Fibroblast of skin of right biceps (primary cell): ENCODE measurements at regions not wholly inside any gene's neighbourhood (a gene's known extent, or its start where the extent isn't known, plus 50 kb on each side); places are given as distances from the start of the nearest gene placed in this dataset.

ENCODE experiments used
- DNase-seq: peaks from one replicate; pipeline ENCODE4 v3.0.0-alpha.2; 2013

GRCh38 chr14:101498526-101498860 is 62.8 kb upstream of the DIO3 start:
- DNase-seq = no peak

DNA sequence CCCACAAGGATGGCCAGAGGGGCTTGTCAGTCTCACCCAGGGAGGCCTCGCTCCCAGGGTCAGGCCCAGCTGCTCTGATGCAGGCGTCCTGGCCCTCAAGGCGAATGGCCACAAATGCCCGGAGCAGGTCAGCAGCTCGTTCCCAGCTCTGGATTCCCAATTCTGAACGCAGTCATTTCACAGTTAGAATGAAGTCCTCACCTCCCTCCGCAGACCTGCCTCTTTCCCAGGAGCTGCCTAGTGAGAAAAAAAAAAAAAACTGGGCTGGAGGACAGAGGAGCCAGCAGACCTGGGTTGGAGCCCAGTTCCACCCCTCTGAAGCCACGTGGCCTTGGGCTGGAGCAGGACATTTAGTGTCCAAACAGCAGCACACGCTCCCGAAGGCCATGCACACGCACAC is 62.2 kb upstream of the DIO3 start:
- DNase-seq = no peak

DNA sequence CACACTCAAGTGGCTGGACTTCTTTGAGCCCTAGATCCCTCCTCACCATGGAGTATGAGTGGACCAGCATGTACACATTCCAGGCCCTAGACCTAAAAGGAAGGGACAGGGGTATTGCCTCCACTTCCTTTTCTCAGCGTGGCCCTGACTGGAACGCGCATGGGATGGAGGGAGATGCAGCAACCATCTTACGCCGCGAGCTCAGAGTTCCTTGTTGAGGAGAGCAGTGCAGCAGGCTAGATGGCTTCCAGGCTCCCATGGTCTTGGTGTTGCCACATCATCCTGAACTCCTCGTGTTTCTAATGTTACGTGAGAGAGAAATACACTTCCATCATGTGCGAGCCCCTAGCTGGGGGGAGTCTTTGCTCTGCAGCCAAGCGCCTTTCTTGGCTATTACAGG is 61.8 kb upstream of the DIO3 start:
- DNase-seq = no peak

DNA sequence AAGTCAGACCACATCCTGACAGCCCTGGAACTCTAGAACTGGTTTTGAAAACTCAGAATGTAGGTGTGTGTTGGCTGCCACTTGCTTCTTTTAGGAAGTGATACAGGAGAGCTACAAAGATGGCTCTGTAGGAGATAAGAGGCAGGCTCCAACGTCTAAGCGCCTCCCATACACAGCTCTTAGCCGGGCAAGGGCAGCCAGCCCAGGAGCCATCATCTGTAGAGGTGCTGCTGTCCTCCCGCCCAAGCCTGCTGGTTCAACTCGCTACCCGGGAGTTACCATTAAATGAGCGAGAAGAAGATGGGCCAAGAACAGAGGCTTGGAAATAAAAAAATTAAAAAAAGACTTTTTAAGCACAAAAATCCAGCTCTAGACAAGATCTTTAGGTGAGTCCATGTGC is 61.2 kb upstream of the DIO3 start:
- DNase-seq = no peak

- no peak for DNase-seq
Observed at GRCh38 chr14:101500681-101501080, 60.6 kb upstream of the DIO3 start.

DNA sequence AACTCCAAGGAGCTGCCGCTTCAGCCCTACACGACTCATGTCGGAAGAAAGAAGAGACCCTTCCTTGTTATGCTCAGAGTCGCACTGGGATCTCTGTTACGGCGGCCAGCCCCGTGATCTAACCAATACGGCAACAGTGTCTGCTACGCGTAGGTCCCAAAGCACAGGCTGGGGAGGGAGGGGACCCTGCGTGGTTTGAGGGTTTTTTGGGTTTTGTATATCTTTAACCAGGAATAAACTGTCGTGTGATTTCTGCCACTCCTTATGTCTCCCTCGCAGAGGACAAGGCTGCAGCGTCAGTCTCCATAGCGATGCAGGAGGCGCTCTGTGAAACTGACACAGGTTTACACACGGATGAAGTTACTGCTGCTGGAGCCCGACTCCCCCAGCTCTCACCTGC is 60.0 kb upstream of the DIO3 start:
- no peak for DNase-seq

- DNase-seq = no peak
Observed at GRCh38 chr14:101501858-101502615, 59.3 kb upstream of the DIO3 start.

DNA sequence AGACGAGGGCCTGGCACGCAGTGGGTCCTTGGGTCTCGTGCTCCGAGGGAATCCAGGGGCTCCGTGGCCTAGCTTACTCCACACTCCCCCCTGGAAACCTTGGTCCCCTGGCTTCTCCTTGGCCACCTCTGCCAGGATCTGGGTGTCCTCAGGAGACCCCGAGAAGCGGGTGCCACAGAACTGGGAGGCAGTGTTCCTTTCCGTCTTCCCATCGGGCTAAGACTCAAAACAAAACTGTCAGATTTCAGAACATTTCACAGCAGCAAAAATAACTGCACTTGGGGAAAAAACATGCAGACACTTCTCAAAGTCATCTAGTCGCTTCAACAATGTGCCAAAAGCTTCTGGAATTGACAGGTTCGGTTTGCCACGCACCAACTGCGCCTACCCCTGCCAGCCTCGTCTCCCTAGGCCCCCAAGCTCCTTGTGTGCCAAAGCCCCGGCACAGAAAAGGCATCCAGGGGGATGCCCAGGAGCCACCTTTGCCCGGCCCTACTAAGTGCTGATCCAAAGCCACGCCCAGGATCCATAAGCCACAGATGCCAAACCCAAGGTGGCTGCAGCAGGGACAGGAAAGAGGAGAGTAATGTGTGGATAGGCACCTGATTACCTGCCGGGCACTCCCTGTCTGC is 58.4 kb upstream of the DIO3 start:
- DNase-seq = no peak

DNA sequence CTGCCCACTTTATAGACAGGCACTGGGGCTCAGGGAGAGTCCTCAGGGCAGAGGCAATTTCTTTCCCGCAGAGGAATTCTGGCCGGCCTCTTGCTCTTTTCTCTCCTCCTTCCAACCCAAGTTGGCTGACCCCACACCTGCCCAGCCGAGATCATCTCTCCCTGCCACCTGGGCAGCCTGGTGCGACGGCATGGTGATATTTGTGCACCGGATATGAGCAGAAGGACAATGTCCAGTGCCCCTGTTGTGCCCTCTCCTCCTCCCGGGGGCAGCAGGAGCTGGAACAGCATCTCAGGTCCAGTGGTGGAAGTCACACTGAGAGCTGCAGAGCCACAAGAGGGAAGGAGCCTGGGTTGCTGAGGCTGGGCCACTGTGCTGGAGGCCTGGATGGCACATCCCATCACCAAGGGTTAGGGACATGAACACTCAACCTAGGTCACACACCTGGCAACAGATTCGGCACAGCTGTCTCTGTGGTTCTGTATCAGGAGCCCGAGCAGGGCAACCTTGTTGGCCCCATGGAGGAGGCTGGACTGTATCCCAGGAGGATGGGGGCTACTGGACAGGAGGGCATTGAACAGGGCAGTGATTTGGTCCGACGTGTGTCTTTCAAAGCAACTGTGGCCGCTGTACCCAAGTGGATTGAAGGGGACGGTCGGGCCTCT is 57.7 kb upstream of the DIO3 start:
- DNase-seq = no peak

- DNase-seq = no peak
Observed at GRCh38 chr14:101504096-101504948, 57.0 kb upstream of the DIO3 start.

- DNase-seq = no peak
Observed at GRCh38 chr14:101505236-101505970, 55.9 kb upstream of the DIO3 start.

DNA sequence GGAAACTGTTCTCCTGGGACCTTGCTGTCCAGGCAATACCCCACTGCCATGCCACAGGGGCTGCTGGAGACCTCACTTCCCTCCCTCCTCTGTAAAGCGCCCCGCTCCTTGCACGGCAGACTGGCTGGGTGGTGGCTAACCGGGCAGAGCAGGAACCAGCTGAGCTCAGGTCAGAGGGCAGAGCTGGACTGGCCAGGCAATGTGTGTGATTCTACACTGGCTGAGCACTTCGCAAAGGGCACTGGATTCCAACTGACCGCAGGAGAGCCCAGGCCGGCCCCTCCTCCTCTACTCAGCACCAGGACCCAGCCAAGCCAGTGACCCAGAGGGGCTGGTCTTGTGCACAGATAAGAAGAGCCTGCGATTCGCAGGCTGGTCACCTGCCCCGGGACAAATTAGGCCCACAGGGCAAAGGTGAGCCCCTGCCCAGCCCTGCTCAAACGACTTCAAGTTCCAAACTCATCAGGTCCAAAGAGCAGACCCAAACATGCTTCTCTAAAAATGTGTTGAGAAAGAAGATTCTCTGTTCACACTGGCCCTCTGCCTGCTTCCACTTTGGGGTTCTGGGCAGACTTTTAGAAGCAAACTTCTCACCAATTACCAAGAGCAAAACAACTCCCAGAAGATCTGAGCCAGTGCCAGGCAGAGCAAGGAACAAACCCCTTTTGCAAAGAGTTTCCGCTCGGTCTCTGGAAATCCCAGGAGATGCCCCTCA is 54.9 kb upstream of the DIO3 start:
- DNase-seq = no peak

GRCh38 chr14:101506926-101507835 is 54.1 kb upstream of the DIO3 start:
- no peak for DNase-seq

DNA sequence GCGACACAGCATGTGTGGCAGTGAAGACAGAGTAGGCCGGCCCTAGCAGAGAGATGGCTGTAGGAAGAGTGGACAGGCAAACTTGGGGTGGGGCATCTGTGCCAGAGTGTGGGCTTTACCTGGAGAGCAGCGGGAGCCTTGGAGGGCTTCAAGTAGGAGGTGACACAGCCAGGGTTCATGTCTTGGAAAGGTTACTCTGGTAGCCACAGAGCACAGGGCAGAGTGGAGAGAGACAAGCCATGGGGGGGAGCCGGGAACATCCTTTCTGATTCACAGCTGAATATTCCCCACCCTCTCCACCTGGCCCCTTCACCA is 53.5 kb upstream of the DIO3 start:
- DNase-seq = no peak

GRCh38 chr14:101508196-101508947 is 52.9 kb upstream of the DIO3 start:
- DNase-seq = no peak

- DNase-seq = no peak
Observed at GRCh38 chr14:101508948-101509729, 52.2 kb upstream of the DIO3 start.

- no peak for DNase-seq
Observed at GRCh38 chr14:101509730-101510371, 51.4 kb upstream of the DIO3 start.

DNA sequence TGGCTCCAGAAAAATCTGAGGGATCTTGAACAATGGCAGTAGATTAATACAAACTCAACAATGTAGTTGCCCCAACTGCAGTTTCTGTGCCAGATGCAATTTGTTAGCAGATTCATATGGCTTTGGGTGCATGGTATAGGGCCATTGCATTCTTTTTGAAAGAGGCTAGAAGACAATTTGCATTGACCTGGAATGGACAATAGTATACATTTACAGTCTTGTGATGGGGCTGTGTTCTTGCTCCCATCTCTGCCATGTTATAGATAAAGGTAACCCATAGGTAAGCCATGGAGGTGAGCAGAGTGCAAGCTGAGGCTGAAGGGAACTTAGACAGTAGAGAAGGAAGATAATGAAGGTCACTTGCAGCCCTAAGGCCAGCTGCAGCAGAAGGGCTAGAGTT is 50.1 kb upstream of the DIO3 start:
- no peak for DNase-seq
